Activated naive CD4-positive, alpha-beta T cell (primary cell): ENCODE measurements at regions not wholly inside any gene's neighbourhood (a gene's known extent, or its start where the extent isn't known, plus 50 kb on each side); places are given as distances from the start of the nearest gene placed in this dataset.
A peak's percentile ranks its signal among the peaks of the same experiment; 100 is the strongest.
"Not testable (repeated sequence)": the region's sequence is repeated elsewhere in the genome, so short reads cannot be mapped to it uniquely, and the experiment has no call there.

ENCODE experiments used
- DNase-seq, 4 experiments: peaks; one replicate each; lab custom pipeline; 2025; lab: John Stamatoyannopoulos, UW

DNA sequence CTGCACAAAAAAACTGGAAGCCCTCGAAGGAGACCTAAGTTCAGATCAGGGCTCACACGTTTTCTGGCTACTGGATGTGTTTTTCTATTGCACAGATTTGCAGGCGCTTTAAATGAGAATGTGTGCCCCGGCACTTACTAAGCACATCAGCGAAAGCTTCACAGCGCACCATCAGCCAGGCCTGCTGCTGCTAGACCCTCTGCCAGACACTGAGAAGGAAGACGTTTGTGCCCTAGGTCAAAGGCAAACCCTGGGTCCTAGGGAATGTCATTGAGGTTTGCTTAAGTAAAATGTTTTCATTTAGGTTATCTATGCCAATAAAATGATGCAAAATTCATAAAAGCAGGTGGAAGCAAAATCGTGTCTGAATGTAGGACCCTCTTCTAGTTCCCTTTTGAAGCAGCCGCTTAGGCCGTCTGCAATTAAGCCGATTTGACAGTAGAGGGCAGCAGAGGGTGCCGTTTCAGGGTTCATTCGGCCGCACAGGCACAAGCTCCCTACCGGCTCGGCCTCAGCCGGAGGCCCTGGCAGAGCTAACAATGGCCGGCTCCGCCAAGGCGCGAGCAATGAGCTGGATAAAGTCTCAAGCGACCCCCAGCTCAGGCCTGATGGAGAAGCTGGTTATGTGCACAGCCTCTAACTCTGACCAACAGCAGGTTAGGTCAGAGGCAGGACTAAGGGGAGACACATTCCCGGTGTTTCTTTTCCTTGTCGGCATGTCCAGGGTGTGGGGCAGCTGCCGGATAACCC, 107.2 kb upstream of the FOXA2 start:
- DNase-seq, result peak in 1 of 4 experiments; percentile 2

DNA sequence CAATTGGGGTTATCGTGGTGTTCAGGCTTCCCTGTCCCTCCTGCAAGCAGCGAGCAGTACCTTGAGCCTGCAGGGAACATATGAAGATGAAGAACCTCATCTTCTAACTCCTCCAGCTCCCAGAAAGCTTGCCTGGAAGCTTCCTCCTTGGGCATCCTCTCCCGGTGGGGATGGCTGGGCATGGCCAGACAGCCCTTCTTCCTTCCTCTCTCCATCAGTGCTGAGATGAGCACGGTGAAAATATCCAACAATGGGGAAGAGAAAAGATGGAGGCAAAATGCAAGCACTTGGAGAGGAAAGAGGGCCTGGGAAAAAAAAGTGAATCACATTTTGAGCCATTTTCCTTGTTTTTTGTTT, 107.7 kb upstream of the FOXA2 start:
- no peak for DNase-seq

DNA sequence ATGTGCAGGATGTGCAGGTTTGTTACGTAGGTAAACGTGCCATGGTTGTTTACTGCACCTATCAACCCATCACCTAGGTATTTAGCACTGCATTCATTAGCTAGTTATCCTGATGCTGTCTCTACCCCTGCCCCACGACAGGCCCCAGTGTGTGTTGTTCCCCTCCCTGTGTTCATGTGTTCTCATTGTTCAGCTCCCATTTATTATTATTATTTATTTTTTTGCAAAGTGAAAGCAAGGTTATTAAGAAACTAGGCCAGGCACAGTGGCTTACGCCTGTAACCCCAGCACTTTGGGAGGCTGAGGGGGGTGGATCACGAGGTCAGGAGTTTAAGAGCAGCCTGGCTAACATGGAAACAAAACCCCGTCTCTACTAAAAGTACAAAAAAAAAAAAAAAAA, 108.2 kb upstream of the FOXA2 start:
- DNase-seq, result not testable (repeated sequence)

DNA sequence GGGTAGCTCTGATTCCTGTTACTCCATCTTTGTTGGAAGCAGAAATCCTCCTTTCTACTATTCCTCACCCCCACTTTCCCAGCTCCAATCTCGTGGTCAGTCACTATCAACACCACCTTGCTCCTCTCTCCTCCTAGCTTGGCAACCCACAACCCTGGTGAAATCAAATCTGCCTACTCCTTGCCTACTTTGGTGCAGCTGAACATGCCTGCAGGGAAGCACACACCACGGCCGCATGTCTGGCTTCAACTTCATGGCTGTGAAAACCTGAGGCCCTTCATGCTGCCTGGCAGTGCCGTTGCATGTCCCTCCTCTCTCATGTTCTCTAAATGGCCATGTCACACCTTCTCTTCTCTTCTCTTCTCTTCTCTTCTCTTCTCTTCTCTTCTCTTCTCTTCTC, 112.4 kb upstream of the FOXA2 start:
- no peak for DNase-seq

DNA sequence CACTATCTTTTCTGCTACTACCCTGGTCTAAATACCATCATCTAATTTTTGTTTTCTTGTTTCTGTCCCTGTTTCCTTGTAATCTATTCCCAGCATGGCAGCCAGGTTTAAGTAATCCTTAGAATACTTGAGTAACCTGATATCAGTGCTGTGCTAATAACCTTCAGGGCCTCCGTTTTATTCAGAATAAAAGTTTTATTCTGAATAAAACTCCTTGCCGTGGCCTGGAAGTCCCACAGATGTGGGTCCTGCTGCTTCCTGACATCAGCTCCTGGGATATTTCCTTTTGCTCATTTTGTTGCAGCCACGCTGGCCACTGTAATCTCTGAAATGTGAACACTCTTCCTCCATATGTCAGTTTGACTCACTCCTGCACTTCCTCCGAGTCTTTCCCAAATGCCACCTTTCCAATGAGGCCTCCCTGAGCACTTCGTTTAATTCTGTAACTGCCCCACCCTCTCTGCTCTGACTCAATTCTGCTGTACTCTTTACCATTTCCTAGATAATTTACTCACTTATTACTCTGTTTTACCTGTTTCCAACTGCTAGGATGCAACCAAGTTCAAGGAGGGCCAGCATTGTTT, 114.0 kb upstream of the FOXA2 start:
- no peak for DNase-seq

DNA sequence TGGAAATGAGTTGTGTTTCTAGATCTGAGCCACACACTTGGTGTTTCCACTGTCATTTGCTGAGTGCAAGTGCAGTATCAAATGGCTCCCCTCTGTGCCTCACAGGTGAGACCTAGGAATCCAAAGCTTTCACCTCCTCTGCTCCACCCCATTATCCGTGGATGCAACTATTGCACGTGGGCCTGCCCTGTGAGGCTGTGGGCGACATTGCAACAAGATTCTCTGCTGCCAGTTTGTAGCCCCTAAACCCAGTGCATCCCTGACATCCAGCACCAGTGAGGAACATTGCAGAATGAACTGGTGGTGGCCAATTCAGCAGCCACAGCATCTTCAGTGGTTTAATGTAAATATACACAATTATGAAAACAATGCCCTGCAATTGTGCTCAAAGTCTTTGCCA, 115.0 kb upstream of the FOXA2 start:
- DNase-seq, result no peak

DNA sequence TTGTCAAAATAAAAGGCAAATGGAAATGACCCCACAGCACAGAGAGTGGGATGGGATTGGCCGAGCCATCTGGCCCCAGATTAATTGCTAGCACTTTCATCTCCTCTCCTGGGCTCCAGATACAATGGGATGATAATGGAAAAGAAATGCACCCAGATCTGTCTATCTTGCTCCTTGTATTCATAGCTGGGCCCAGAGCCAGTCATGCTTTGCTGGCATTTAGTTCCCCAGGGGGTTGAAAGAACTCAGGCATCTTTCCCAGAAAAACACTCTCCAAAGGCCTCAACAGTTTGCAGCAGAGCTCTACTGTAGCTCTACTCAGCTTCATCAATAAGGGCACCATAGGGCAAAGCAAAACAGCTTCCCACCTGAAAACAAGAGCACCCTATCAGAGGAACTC, 116.0 kb upstream of the FOXA2 start:
- no peak for DNase-seq

DNA sequence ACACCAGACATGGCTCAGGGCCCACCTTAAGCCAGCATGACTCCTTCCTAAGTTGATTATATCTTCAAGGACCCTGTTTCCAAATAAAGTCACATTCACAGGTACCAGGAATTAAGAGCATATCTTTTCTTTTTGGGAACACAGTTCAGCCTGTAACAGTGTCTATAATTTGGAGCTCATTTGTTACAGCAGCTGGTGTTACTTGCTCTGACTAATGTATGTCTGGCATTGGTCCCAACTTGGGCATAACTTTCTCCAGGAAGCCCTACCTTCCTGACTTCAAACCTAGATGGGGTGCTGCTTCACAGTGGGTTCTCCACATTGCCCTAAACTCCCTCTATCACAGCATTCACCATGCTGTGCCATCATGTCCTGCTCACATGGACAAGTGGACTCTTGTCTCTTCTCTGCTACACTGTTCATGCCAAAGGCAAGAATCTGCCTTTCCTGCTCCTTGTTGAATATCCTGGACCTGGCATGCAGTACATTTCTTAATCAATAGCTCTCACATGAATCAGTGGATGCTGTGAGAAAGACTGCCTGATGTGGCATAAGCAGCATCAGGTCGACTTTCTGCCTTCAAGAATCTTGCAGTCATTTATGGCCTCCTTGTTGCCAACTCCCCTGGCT, 117.4 kb upstream of the FOXA2 start:
- DNase-seq, result no peak

DNA sequence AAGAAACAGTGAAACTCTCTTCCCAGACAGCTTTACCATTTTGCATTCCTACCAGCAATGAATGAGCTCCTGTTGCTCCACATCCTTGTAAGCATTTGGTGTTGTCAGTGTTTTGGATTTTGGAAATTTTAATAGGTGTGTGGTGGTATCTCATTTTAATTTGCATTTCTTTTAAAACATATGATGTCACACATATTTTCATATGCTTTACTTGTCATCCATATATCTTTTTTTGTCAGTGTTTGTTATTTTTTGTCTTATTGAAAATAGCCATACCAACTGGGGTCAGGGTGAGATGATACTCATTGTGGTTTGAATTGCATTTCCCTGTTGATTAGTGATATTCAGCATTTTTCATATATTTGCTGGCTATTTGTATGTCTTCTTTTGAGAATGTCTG, 119.5 kb upstream of the FOXA2 start:
- no peak for DNase-seq

DNA sequence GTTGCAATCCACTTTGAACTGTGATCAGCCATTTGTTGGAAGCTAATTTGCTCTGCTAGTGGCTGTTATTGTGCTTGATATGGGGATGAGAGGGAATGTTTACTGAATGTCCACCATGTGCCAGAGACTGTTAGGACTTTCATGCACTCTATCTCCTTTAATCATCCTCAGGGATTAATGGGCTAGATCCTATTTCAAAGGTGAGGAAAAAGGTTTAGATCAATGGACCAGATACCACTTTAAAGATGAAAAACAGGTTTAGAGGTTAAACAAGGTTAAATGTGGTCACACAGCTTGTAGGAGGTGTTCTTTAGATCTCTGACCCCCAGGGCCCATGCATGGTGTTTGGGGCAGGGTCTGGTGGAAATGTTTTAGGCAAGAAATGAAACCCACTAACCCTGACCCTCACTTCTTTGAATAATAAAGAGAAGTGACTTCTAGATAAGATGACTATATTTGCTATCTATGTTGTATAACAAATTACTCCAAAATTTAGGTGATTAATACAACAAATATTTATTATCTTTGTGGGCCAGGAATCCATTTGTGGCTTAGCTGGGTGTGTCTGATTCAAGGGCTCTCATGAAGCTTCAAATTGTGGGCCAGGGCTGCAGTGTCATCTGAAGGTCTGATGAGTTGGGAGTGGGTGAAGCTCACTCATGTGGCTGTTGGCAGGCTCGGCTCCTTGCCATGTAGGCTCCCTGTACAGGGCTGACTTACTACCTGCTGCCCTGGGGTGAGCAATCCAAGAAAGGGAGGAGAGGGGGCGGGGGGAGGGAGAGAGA, 127.8 kb upstream of the FOXA2 start:
- no peak for DNase-seq

DNA sequence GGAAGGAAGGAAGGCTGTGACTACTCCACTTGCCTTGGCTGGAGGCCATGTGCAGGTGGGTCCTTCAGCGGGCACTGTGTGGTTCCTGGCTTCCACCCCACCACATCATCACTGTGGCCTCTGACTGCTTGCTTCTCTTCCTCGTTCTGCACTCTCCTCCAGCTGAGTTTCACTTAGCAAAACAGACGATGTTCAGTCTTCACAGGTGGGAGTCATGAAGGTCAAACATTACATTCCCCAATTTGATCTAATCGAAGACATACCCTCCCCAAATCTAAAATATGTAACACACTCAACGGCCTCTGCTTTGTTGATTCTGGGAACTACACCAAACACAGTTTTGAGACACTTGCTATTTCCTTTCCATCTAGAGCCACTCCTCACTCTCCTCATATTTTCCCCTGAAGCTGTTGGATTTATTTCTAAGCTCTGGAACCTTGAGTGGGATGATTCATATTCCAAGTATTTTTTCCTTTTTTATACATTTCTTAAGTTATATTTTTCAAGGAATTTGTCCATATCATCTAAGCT, 132.5 kb upstream of the FOXA2 start:
- no peak for DNase-seq

DNA sequence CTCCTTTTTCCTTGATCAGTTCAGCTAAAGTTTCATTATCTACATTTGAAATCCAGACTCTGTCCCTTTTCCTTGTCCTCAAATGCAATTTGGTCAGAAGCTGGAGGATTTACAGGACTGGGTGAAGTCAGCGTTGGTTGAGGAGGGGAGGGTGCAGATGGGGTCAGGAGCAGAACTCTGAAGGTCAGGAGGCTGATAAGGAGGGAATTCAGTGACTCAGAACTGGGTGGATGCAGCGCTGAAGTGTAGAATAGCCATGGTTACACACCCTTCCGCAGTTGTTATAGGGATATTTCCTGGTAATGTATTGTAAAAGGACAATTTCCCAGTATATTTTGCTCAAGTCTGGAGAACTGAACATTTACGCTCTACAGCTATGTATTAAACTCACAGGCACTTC, 133.1 kb upstream of the FOXA2 start:
- DNase-seq, result no peak

DNA sequence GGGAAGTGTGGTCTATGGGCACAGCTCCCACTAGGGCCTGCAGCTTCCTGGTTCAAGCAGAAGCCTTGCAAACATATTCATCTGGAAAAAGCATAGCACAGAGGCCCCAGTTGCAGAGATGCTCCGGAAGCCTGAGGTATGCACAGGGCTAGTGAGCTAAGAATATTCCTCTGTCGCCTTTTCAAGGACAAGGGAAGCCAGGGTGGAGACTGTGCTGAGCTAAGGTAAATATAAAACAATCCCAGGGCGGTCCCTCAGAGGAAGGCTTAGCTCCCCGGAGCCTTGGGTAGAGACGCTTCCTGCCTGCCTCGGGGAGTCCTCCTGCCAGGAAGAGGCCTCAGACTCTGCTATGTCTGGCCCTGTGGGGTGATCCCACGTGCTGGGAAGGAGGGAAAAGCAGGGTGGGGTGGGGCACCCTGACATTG, 134.8 kb upstream of the FOXA2 start:
- DNase-seq, result no peak

DNA sequence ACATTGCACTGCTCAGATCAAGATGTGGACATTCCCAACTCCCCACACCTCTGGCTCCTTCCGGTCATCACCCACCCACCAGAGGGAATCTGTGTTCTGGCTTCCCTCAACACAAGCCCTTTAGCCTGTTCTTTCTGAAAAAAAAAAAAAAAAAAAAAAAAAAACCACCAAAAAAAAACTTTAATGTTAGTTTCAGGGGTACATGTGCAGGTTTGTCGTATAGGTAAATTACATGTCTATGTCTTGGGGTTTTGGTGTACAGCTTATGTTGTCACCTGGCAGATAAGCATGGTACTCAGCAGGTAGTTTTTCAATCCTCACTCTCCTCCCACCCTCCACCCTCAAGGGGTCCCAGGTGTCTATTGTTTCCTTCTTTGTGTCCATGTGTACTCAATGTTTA, 135.8 kb upstream of the FOXA2 start:
- no peak for DNase-seq

DNA sequence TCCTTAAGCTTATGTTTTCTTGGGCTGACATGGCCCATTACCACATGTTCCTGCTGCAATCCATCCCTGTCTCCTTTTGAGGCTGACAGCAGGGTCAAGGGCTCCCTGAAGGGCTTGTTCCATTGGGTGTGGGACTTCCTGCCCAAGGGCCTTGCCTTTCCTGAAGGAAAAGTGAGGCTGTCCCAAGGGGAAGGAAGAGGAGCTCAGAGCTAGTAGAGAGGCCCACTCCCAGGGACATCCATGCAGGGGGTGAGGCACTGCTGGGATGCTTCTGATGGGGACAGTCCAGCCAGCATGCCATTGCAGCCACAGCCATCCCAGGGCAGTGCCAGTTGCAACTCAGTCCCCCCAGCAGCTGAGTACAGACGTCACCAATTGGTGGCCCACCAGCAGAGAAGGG, 138.4 kb upstream of the FOXA2 start:
- no peak for DNase-seq

DNA sequence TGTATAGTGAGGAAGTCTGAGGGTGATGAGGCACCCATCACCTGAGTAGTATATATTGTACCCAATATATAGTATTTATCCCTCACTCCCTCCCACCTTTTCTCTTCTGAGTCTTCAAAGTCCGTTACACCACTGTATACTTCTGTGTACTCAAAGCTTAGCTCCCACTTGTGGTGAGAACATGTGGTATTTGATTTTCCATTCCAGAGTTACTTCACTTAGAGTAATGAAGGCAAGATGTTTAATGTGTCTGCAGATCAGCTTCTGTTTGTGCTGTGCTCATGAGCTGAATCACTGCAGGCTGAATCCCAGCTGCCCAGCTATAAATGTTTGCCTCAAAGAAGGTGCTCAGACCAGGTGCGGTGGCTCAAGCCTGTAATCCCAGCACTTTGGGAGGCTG, 139.3 kb upstream of the FOXA2 start:
- DNase-seq, result no peak

DNA sequence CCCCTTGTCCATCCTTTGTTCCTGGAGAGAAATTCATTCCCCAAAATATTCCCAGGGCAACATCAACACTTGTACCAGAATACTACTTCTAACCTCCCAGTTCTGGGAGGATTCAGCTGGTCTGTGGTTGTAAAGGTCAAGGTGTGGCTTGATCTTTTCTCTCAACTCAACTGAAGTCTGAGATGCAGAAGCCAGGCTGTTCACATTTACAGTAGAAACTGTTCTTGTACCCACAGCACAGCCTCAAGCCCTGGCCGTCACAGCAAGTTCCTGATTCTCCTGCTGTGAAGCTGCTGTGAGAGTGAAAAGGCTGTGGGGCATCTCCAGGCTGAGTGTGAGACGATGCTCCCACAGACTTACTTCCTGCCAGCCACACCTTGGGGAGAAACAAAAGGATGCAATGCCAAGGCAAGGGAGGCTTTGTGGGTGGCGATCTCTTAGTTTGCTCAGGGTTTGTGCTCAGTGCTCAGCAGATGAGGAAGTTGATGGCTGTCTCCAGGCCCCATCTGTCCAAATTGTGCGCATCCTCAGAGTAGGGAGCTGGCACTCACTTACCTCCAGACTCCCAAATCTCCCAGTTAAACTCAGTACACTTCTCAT, 143.9 kb upstream of the FOXA2 start:
- DNase-seq, result no peak

DNA sequence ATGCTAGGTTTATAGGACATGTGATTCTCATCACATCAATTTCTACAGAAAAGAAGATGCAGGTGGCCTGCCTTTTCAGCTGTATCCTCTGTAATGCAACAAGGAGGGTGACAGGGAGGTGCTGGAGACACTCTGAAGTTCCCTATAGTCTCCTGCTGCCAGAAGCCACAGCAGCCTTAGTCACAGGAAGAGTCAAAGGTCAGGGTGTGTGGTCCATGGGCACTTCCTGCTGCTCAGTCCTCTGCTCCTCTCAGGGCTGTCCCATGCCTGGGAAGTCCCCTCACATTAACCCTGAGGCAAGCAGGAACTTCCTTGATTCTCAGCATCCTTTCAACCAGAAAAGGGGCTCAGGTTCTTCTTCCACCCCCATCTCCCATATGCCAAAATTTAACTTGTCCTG, 144.8 kb upstream of the FOXA2 start:
- DNase-seq, result no peak

DNA sequence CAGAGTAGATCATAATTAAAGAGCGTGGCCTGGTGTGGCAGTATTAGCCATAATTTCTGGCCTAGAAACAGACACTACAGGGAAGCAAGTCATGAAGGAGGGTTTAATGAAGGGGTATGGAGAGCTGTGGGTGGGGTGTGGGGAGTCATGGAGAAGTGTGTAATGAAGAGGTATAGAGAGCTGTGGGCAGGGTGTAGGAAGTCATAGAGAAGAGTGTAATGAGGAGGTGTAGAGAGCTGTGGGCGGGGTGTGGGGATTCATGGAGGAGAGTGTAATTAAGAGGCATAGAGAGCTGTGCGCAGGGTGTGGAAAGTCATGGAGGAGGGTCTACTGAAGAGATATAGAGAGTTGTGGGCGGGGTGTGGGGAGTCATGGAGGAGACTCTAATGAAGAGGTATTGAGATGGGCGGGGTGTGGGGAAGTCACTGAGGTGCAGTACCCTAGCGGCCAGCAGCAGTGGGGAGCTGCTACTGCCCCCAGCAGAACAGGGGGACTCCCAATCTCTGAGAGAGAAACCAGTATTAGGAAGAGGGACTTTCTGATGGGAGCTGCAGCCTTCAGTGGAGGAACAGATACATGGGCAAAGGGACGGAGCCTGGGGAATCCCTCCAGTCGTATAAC, 145.4 kb upstream of the FOXA2 start:
- DNase-seq, result no peak

DNA sequence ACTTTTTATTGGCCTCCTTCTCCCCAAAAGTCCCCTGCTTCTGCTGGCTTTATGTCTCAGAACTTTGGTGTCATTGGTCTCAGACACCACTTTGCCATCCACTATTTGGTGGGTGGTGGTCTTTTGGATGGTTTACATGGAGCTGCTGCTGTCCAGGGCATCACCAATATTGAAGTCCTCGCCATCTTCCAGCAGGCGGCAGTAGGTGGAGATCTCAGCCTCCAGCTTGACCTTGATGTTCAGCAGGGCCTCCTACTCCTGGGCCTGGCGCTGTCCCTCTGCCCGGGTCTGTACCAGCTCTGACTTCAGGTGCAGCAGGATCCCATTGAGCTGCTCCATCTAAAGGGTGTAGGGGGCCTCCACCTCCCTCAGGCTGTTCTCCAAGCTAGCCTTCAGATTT, 148.4 kb upstream of the FOXA2 start:
- DNase-seq, result no peak

DNA sequence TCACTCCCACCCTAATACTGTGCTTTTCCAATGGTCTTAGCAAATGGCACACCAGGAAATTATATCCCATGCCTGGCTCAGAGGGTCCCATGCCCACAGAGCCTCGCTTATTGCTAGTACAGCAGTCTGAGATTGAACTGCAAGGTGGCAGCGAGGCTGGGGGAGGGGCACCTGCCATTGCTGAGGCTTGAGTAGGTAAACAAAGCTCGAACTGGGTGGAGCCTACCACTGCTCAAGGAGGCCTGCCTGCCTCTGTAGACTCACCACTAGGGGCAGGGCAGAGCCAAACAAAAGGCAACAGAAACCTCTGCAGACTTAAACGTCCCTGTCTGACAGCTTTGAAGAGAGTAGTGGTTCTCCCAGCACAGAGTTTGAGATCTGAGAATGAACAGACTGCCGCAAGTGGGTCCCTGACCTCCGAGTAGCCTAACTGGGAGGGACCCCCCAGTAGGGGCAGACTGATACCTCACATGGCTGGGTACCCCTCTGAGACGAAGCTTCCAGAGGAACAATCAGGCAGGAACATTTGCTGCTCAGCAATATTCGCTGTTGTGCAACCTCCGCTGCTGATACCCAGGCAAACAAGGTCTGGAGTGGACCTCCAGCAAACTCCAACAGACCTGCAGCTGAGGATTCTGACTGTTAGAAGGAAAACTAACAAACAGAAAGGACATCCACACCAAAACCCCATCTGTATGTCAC, 150.7 kb upstream of the FOXA2 start:
- DNase-seq, result not testable (repeated sequence)
